ENCODE measurements at regions not wholly inside any gene's neighbourhood (a gene's known extent, or its start where the extent isn't known, plus 50 kb on each side); places are given as distances from the start of the nearest gene placed in this dataset.
"Not testable (repeated sequence)": the region's sequence is repeated elsewhere in the genome, so short reads cannot be mapped to it uniquely, and the experiment has no call there.

DNA sequence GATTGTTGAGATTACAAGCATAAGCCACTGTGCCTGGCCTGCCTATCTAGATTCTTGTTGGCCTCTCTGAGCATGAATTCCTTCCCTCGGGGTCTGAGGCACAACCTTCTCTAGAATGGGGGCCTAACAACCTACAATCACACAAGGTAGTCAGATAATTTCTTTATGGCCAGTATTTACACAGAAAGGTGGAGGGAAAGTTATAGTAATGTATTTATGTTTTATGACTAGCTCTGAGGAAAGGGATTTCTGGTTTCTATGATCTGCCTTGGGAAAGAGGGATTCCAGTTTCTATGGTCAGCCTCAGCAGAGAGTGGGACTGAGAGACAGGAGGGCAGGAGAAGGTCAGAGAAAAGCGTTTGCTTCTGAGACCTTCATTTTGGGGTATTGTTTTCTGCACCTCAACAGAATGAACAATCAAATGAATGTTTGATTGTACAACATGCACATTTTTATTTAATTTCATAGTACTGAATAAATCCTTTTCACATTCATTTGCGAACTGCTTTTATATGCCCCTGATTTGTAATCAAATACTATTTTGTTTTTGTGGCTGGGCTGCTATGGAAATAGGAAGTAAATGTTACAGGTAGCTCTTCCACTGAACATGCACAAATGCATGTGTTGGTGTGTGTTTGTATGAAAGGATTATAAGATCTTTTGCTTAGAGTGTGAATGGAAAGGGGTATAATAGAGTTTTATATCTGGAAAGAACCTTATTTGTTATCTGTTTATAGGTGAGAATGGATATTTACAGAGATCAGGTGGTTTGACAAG is 499.7 kb upstream of the RGS6 start:
- DNase-seq (ENCODE audit: low read depth) = no peak

DNA sequence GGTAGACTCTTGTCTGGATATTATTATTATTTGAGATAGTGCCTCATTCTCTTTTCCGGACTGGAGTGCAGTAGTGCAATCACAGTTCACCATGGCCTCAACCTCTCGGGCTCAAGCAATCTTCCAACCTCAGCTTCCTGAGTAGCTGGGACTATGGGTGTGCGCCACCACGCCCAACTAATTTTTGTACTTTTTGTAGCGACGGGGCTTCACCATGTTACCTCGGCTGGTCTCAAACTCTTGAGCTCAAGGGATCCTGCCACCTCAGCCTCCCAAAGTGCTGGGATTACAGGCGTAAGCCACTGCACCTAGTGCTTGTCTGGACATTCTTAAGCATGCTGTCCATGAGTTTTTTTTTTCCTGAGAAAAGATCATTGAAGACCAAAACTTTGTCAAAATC is 498.9 kb upstream of the RGS6 start:
- no peak for DNase-seq (ENCODE audit: low read depth)

DNA sequence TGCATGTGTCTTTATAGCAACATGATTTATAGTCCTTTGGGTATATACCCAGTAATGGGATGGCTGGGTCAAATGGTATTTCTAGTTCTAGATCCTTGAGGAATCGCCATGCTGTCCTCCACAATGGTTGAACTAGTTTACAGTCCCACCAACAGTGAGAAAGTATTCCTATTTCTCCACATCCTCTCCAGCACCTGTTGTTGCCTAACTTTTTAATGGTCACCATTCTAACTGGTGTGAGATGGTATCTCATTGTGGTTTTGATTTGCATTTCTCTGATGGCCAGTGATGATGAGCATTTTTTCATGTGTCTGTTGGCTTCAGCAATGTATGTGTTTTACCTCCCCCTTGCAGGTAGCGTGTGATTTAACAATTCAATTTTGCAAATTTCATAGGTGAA is 496.6 kb upstream of the RGS6 start:
- DNase-seq (ENCODE audit: low read depth) = not testable (repeated sequence)

DNA sequence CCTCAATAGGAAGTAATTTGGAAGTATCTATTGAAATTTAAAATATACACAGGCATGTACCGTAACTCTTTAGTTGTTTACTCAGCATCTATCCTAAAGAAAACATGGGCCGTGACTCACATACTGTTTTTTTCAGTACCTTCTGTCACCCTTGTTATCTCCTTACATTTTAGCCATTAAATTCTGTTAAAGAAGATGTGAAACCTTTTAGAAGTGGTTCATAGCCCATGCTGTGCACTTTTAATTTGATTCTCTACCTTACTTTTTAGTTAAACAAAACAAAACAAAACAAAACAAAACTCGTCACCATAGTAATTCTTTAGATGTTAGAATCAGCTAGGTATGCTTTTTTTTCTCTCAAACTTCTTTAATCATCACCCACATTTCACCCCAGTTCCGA is 494.4 kb upstream of the RGS6 start:
- DNase-seq (ENCODE audit: low read depth) = no peak

DNA sequence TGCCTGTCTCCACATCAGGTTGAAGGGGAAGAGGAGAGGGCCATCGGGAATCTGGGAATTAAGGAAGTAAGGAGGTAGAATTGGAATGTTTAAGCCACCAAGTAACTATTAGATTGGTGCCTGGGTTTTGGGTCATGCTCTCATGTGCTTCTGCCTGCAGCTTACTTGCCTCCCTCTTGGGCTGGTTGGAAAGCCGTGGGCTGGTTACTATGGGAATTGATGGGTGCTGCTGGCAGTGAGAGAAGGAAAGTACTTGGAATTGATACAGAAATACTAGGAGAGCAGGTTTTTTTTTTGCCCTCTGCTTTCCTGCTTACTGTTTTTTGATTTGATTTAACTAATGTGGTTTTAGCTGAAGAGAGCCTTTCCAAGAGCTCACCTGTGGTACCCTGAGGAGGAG is 493.5 kb upstream of the RGS6 start:
- no peak for DNase-seq (ENCODE audit: low read depth)

DNA sequence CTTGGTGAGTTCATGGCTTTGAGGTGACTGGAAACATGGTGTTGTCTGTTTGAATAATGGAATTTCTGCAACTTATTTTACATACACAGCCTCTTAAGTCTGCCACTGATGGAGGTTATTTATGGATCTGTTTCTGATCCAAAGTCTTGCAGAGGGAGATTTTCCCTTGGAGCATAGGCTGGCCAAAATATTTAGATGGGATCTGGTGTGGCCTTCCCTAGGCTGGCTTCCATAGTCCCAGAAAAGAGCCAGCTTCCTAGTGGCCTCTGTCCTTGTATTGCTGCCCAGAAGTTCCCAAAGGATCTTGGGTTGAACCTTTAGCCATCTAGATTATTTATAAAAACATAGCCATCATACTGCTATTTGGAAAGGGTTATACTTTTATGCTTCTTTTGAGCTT is 491.1 kb upstream of the RGS6 start:
- DNase-seq (ENCODE audit: low read depth) = no peak

DNA sequence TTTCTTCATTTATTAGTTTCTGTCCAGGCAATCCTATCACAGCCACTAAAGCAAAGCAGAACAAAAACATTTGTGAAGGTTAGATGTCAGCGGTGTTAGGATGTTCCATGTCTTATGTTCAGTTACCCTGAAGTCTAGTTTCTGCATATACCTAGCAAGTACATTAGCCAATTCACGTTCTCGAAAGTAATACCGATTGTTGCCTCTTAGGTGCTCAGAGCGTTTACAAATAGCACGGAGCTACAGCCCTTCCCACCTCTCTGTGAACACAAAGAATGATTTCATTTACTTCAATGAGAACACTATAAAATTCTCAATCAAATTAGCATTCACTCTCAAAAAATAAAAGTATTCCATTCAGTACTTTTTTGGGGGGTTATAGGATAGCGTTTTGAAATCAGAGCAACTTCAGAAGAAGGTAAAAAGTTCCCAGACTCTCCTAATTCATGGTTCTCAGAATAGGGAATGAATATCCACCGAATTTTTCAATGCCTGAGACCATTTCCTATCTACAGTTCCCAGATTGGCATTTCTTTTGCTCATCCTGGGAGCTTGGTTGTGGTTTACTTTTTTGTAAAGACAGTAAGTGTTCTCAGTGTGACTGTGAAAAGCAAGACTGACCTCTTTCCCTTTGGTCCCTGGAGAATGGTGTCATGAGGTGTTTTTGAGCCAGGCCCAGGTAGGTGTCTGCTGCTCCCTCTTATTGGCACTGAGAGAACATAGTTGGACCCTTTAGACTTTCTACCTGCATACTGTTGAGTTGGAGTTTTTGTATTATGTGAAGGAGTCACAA is 488.0 kb upstream of the RGS6 start:
- DNase-seq (ENCODE audit: low read depth) = no peak

DNA sequence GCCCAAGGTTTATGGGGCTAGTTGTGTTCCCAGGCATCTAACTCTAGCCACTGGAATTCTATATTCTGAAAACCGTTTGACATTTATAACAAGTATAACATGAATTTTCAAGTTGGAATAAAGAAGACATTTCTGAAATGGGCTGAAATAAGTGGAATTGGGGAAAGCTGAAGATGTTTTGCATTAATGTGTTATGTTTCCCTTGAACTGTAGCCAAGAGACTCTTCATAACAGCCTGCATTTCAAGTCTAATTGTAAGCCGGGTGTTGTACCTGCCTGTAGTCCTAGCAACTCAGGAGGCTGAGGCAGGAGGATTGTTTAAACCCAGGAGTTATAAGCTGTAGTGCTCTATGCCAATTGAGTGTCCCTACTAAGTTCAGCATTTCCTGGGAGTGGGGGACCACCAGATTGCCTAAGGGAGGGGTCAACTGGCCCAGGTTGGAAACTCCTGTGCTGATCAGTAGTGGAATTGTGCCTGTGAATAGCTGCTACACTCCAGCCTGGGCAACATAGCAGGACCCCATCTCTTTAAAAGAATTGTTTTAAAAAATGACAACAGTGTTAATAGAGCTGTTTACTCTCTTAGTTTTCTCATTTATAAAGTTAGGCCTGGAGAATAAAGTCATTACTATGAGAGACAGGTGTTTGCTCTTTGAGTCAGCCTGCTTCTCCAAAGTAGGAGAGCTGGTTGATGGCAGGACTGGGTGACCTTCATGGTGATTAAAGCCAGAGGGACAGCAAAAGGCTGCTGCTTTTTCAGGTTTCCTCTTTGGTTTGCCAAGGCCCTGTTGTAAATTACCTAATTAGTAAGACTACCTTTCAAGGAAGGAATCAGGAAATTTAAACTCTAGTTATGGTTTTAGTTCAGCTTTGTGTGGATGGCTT is 483.6 kb upstream of the RGS6 start:
- no peak for DNase-seq (ENCODE audit: low read depth)

DNA sequence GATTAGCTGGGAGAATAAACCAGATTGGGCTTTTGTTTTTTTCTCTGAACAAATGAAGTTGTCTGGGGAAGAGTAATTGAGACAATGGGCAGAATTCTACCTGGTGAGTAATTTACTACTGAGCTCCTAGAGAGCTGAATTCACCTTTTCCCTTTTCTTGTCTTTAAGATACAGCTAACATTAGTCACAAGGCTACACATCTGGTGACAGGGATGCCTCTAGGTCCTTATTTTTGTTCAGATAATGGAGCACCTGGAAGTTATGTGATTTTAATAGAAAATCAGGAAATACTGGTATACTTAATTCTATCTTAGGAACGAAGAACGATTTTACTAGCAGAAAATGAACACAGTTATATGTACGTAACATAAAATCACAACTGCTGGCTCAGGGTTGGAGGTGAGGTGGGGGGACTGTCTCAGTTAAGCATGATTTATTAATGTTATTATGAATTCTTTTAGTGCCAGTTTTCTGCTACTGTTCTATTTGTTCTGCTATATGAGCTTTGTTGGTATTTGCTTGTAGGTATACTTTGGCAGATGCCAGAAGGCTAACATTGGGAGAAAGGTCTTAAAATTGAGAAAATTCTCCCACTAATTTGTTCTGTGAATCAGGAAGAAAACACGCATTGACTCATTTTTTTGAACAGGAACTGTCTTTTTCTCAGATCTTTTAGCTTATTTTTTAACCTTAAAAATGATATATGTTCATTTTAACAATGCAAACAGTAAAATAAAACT is 482.7 kb upstream of the RGS6 start:
- DNase-seq (ENCODE audit: low read depth) = no peak

DNA sequence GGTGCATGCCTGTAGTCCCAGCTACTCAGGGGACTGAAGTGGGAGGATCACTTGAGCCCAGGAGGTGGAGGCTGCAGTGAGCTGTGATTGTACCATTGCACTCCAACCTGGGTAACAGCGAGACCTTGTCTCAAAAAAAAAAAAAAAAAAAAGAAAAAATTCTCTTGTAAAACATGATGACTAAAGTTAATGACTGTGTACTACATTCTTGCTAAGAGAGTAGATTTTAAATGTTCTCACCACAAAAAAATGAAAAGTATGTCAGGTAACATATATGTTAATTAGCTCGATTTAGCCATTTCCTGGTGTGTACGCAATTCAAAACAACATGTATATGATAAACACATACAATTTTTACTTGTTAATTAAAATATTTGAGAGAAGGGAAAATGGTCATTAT is 480.7 kb upstream of the RGS6 start:
- no peak for DNase-seq (ENCODE audit: low read depth)

DNA sequence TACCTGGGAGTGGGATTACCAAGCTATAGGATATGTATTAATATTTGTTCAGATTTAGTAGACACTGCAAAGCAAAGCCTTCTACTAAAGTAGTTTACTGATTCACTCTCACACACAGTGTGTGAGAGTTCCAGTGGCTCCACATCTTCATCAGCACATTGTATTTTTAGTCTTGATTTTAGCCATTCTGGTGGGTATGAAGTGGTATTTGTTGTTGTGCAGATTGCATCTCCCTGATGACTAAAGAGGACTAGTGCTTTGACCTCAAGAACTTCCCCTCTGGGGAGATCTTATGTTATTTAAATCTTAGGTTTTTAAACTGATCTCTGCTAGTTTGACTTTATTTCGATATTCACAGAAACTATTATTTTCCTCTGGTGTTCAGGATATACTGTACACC is 479.7 kb upstream of the RGS6 start:
- no peak for DNase-seq (ENCODE audit: low read depth)

DNA sequence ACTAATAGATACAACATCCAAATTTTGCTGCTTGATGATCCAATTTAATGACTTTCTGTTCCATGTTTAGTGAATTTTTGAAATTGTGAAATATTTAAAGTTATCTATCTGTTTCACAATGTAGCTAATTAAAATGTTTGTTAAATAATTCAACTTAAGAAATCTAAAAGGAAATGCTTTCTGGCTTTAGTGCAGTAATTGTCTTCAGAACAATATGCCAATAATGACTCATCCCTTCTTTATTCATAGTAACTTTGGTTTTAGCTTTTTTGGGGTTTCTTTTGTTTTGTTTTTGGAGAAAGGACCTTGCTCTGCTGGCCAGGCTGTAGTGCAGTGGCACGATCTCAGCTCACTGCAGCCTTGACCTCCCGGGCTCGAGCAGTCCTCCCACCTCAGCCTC is 479.2 kb upstream of the RGS6 start:
- DNase-seq (ENCODE audit: low read depth) = no peak

DNA sequence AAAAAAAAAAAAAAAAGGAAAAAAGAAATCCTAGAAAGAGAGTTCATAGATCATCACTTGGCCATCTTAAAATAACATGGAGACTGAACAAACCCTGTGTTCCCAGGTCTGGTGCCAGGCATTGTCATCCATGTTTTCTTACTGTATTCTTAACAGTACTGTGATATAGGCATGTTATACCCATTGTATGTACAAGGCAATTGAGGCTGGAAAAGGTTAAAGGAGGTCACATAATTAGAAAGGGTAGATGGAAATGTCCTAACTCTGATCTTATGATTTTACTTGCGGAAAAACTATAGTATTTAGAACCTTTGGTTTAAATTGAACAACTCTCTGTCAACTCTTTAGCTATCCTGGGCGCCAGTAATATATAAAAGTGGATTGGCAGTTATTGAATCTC is 478.2 kb upstream of the RGS6 start:
- DNase-seq (ENCODE audit: low read depth) = no peak

DNA sequence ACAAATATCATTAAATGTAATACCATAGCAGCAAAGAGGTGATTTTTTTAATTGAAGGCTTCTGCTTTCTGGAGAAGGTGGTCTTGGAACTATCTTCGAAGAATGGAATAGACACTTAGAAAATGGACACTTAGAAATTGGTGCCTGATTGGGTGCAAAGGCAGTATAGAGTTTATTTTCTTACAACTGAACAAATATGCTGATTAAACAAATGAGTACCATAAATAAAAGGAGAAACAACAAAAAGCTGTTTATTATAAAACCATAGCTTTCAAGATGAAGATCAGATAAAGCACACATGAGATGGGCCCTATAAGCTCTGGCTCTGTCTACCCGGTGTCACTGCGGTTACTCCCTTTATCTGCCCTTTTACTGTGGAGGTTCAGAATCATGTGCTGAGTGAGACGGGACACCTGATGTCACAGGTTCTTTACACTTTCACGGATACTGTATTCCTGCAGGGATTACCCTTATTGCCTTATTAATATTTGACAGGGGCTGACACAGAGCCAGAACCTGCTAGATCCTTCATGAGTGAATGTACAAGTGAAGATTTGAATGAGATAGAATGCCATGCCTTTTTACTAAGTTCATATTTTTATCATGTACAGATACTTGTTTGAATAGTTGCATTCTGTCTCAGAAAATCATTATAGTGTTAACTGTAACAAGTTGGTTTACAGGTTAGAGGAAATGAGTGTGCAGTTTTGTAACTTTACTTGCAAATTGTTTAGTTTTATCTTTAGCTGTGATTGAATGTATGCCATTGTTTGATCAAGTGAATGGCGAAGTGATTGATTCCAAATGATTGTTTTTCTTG is 477.5 kb upstream of the RGS6 start:
- no peak for DNase-seq (ENCODE audit: low read depth)

DNA sequence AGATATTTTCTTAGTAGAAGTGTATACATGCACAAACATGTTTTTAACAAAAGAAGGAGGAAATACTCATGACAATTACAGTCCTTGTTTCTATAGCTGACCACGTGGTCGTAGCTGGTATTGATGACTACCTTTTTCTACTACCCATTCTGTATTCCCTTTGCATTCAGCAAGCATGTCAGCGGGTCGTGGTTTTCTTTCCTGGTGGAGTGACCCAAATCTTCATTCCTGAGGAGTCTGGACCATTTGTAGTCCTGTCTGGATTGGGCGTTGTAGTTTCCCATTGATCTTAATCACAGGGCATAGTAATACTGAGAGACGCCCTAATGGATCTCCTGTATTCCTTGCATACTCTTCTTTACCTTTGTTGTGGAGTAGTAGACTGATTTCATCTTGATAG is 472.1 kb upstream of the RGS6 start:
- no peak for DNase-seq (ENCODE audit: low read depth)

DNA sequence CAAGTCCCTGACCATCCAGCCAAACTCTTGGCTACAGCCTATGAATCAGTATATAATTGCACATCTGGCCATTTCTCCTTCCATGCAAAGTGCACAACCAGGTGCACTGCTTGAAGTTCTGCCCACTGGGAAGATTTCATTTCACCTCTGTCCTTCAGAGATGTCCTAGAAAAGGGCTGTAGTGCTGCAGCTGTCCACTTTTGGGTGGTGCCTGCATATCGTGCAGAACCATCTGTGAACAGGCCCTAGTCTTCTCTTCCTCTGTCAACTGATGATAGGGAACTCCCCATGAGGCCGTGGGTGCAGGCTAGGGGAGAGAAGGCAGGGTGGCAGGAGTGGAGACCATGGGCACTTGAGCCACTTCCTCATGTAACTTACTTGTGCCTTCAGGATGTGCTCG is 470.6 kb upstream of the RGS6 start:
- DNase-seq (ENCODE audit: low read depth) = not testable (repeated sequence)

DNA sequence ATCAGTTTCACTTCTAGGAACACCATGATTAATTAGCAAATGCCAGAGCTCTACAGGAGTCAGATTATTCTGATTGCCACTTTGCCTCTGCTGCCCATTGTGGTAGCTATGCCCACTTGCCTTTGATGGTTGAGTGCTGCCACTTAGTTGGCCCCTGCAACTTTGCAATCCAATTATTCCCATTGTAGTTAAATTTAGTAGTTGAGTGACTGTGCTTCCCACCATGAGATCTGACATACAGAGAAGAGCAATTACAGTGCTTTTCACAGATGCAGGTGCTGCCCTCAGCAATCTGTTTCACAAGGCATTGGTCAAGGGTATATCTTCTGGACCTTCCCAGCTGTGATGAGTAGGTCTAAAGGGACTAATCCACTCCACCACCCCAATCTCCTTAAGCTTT is 468.4 kb upstream of the RGS6 start:
- no peak for DNase-seq (ENCODE audit: low read depth)

DNA sequence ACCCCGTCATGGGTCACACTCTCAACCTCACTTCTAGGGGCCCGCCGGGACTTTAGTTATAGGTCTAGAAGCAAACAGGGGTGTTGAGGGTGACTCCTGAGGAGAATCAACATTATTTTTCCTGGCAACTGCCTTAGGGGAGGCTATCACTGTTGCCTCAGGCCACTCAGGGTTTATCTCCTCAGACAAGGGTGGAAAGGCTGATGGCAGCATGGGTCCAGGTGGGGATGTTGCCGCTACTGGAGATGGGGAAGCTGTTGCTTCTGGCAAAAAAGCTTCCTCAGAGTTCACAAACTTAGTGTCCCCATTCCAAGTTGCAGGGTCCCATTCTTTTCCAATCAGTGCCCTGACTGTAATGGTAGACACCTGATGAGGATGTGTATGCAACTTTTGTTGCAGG is 467.4 kb upstream of the RGS6 start:
- no peak for DNase-seq (ENCODE audit: low read depth)

DNA sequence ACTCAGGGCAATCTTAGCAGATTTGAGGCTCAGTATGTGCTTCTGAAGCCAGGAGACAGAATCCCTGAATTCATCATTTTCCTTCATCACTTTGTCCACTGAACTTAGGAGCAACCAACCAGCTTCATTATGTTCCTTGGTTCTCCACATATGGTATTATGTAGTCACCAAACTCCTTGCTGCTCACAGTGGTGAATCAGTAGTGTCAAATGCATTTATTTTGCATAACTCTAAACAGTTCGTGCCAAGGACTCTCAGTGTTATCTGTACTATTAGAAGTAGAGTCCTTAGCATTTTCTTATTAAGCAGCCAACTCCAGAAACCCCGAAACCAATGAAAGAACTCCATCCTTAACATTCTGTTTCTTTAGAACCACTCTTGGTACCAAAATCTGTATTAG is 466.9 kb upstream of the RGS6 start:
- no peak for DNase-seq (ENCODE audit: low read depth)

DNA sequence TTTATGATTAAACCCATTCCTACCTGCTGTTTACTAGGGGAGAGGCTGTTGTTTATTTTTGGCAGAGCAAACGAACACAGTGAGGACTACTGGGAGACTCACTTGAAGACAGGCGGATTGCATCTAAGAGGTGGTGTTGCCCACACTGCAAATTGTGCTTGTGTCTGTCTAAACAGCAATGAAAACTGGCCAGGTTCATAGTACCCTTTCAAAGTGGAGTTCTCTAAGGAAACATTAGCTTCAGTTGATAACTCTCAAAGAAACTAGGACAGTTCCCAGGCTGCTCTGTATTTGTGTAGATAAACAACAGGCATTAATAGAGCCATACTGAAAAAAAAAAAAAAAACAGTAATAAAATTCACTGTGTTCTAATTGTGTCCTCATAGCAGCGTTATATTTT is 466.0 kb upstream of the RGS6 start:
- no peak for DNase-seq (ENCODE audit: low read depth)

DNA sequence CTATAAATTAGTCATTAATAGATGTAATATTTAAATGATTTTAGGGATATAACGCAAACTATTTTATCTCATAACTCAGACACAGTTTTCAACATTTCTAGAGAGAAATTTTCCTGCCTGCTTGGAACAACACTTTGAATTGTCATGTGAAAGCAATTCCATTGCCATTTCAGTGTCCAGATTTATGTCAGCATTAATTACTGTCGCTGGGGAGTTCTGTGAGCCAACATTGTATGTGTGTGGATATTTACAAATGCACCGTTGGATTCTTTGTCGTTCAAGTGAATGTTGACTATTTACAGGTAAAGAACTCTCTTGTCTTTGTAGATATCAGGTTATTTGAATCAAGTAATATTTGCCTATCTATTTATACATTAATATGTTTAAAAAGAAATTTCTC is 465.3 kb upstream of the RGS6 start:
- no peak for DNase-seq (ENCODE audit: low read depth)

All from stimulated activated CD8-positive, alpha-beta memory T cell treated with anti-CD3 and anti-CD28 coated beads, Interleukin-7, amount 100 ng/mL, for 24 hours (primary cell).